Astrocyte of the cerebellum (primary cell): ENCODE measurements at regions not wholly inside any gene's neighbourhood (a gene's known extent, or its start where the extent isn't known, plus 50 kb on each side); places are given as distances from the start of the nearest gene placed in this dataset.
"Not testable (repeated sequence)": the region's sequence is repeated elsewhere in the genome, so short reads cannot be mapped to it uniquely, and the experiment has no call there.

Experiments used
- DNase-seq: peaks from one replicate; pipeline ENCODE4 v3.0.0-alpha.2; 2011; ENCODE audit warnings: low read depth
- H3K4me3 ChIP-seq: 2 replicates; pipeline ENCODE4 v1.5.1; 2011; ENCODE audit warnings: mild to moderate bottlenecking, low read depth, low read length, moderate library complexity
- CTCF ChIP-seq: IDR thresholded peaks from 2 replicates; pipeline ENCODE4 v1.5.1; 2012; ENCODE audit warnings: low read length, low read depth, moderate library complexity, mild to moderate bottlenecking; ENCODE audit errors: missing control alignments
- in situ Hi-C: cut with HindIII; loops from 2 replicates; pipeline ENCODE4 v1.10.0; 2017; ENCODE audit warnings: low sequenced_read_pairs

- TF ChIP-seq CTCF = no peak
- in situ Hi-C loops = no loop called here
- DNase-seq = no peak
- H3K4me3 ChIP-seq = no peak overlapping the region
These were observed 69.1 kb upstream of the NREP start for GRCh38 chr5:111826064-111826463.

GRCh38 chr5:111820072-111820471, 63.1 kb upstream of the NREP start:
- DNase-seq = no peak
- TF ChIP-seq CTCF = no peak
- in situ Hi-C loops = no loop called here
- no peak overlapping the region for H3K4me3 ChIP-seq

DNA sequence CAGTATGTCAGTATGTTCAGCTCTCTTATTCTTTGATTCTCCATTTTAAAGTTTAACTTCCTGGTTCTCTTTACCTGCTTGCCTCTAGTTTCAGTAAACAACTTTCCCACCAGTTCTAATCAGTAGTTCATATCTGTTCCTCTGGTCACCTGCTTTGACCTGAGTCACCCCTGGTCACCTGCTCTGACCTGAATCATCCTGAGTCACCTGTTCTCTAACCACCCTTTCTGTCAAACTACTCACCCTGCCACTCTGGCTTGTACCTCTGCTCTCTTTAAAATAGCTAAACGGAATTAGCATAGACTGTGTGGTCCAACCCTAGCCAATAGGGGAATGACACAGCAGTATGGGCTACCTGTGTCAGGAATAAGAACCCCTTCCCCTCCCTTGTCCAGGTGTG, 62.0 kb upstream of the NREP start:
- H3K4me3 ChIP-seq, DNase-seq, in situ Hi-C loops: not testable (repeated sequence)

DNA sequence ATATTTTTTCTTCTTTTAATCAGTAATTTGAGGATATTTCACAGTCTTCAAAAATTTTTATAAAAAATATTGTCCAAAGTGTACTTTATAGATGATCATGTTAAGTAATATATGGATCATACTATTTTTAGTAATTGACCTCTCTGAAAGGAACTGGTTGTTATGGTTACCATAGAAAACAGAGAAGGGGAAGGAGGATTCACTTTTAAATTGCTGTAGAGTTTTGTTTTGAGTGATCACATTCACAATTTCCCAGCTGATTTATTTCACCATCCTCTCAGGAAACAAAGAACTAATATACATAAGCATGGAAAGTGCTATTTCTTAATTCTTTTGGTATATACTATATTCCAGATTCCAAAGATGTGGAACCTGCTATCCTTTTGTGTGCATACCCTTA, 56.5 kb upstream of the NREP start:
- DNase-seq = no peak
- in situ Hi-C loops = no loop called here
- H3K4me3 ChIP-seq = no peak overlapping the region
- no peak for TF ChIP-seq CTCF

- no peak for TF ChIP-seq CTCF
- in situ Hi-C loops = no loop called here
- H3K4me3 ChIP-seq = no peak overlapping the region
- no peak for DNase-seq
These were observed 53.1 kb upstream of the NREP start for GRCh38 chr5:111810112-111810511.
